ENCODE measurements at regions not wholly inside any gene's neighbourhood (a gene's known extent, or its start where the extent isn't known, plus 50 kb on each side); places are given as distances from the start of the nearest gene placed in this dataset.

DNA sequence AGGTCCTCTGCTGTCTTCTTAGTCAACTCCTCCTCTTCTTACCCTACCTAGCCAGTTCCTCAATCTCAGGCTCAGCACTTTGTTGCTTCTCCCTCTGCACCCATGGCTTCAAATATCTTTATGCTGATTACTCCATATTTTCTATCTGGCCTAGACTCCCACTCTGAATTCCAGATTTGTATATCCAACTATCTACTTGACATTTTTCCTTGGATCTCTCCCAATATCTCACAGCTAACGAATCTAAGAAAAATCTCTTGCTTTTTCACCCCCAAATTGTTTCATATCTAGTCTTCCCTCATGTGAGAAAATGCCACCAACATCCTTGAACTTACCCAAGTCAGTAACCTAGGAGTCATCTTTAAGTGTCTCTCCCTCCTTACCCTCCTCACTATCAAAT, 176.4 kb upstream of the ERCC4 start:
- DNase-seq: no peak

DNA sequence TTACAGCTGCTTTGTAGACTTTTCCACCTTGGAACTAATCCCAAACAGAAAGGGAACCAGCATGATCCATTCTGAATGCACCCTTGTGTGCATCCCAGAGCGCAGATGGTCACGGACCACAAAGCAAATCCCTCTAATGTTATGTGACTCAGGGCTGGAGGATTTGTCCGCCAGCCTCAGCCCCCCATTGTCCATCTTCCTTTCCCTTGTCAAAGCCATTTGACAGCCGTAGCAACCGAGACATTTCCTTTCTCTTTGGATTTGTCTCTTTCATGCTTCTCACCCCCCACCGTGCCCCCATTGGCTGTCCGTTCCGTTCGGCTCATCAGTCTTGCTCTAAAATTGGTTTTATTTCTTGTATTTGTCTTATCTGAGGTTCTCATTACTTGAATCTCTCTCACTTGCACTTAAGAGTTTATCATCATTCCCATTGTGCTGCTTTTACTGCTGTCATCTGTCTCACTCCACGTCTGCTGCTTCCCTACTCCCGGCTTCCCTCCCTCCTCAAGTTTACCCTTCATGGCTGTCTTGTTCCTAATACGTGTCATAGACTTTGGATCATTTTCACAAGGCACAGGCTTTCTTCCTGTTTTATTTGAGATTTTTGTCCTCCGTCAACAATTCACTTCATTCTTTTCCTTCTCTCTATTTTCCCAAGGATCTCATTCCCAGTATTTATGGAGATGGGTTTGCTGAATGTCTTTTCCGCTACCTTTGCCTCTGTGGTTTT, 163.4 kb upstream of the ERCC4 start:
- DNase-seq: no peak

DNA sequence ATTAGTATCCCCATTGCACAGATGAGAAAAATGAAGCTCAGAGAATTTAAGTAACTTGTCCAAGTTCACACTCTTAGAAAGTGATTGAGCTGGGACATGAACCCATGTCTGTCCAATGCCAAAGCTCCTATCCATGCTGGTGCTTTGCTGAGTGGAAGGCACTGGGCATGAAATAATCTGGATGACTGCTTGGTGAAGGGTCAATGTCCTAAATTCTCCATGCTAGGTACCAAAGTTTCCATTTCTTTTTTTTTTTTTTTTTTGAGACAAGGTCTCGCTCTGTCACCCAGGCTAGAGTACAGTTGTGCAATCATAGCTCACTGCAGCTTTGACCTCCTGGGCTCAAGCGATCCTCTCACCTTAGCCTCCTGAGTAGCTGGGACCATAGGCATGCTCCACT, 153.6 kb upstream of the ERCC4 start:
- no peak for DNase-seq

DNA sequence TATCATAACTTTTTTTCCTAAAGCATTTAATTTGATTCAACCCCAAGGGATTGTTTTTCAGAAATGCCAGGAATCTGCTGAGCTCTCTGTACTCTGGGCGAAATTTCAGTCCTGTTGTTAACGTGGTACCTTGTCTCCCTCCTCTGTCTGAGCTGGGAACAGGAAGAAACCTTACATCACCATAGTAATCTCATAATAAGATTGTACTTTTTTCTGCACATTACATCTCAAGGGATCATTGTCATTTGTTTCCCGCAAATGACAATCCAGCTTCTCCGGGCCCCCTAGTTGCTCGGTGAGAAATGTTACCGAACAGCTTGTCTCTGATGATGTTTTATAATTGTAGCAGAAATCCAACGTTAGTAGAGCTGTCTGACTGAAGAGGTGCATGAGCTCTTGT, 152.7 kb upstream of the ERCC4 start:
- no peak for DNase-seq

DNA sequence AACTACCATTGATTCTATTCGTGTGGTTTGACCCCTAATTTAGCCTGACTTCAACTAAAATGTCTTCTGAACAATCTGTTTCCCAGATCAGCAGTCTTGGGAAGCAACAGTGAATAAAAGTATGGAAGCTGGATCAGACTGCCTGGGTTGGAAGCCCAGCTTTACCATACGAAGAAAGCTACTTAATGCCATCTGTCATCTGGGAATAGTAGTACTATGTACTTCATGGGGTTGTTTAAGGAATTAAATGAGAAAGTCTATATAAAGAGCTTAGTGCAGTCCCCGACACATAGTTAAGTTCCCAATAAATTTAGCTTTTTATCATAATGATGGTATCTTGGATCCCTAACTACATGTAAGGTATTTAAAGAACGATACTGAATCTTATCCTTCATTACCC, 151.5 kb upstream of the ERCC4 start:
- DNase-seq: no peak

DNA sequence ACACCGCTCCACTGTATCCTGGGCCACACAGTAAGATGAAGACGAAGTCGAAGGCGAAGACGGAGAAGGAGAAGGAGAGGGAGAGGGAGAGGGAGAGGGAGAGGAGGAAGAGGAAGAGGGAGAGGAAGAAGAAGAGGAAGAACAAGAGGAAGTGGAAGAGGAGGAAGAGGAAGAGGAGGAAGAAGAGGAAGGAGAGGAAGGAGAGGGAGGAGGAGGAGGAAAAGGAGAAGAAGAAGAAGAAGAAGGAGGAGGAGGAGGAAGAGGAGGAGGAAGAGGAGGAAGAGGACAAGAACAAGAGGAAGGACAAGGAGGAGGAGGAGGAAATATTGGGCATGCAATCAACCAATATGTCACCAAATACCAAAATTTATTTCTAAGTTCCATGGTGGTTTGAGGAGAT, 149.5 kb upstream of the ERCC4 start:
- DNase-seq: no peak

DNA sequence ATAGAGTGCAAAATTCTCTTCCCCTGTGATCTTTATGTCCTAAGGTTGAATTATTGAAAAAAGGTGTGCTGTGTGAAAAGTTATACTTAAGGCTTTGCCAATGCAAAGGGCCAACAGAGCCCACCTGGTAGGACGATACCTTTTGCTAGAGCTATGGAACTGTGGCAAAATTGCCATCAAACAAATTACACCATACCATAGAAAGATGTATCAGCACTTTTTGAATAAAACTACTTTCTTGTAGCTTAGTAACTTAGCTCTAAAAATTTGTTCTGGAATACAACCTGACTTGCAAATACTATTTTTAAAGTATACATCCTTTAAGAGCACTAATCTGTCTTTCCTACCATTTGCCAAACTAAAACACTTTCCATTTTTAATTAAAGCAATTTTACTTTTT, 147.2 kb upstream of the ERCC4 start:
- DNase-seq: no peak

DNA sequence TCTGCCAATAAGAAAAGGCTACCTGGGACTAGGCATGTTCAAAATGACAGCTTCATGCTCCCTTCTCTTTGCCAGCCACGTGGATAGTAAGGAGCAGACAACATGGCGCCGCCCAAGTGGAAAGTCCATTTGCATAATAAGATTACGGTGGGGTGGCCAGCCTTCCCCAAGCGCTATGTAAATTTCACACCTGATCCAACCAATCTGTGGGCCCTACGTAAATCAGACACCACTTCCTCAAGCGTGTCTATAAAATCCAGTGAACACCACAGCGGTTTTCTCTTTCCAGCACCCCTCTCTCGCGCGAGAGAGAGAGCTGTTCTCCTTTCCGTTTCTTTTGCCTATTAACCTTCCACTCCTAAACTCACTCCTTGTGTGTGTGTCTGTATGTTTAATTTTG, 140.3 kb upstream of the ERCC4 start:
- no peak for DNase-seq

DNA sequence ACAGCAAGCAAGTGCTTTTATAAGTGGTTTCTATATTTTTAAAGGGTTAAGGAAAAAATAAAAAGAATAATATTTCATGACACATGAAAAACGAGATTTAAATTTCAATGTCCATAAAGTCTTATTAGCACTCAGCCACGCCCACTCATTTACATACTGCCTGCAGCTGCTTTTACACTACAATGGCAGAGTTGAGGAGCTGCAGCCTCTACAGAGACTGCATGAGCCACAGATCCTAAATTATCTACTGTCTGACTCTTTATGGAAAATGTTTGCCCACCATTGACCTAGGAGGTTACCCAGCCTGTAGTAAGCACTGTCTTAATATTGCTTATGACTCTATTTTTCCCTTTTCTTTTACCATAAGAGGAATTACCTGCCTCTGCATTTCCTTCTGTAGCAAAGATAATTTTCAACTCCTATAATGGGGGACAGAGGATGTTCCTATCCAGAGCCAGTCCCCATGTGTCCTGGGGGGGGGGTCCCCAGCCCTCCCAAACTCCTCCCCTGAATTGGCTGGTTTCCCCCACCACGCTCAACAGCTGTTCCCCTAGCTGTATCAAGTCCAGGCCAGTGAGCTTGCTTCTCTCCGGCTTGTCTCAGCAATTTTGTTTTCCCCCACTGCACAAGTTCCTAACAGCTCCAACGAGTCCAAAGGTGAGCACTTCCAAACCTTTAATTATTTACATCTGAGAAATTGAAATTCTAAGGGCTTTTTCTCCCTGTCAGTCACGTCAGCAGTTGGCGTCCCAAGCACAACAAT, 139.4 kb upstream of the ERCC4 start:
- DNase-seq: no peak

DNA sequence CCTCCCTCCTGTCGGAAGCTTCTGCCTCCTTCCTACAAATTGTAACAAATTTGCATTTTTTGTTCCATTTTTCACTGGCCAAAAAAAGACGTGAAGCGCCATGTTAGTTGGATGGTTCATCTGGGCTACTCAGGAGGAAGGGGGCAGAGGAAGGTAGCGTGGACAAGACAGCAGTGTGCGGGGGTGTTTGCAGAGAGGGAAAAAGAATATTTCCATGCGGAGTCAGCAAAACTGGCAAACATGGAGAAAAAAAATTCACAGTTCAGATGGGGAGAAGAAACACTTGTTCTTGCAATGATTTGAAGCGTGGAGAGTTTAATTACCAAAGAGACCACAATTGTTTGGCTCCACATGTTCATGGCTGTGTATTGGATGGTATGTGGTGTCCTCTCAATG, 138.8 kb upstream of the ERCC4 start:
- DNase-seq: no peak

DNA sequence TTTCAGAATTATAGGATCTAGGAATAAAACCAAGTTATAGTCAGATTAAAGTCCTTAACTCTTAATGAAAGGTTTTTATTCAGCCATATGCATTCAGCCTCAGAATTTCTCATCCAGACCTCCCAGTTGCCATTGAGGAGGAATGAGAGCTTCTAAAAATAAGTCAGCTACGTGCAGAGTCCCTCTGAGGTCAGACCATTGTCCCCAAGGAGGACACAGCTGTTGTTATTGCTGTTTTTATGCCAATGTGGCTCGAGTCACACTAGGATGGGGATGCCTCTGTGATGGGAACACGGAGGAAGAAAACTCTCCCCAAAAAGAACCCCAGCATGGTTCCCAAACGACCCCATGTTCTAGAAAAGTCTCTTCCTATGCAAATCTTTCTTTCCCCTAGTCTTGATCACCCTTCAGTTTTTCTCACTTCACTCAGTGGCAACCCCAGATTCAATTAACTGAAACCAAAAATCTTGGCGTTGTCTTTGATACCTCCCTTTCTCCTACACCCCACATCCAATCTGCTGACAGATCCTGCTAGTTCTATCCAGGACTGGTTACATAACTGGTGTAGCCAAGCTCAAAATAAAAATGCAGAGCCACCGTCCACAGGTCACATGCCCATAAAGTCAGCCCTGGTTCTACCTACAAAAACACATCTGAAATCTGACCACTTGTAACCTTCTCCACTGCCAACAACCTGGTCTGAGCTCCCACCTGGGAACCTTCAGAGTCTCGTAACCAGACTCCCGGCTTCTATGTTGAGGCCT, 138.2 kb upstream of the ERCC4 start:
- DNase-seq: no peak

DNA sequence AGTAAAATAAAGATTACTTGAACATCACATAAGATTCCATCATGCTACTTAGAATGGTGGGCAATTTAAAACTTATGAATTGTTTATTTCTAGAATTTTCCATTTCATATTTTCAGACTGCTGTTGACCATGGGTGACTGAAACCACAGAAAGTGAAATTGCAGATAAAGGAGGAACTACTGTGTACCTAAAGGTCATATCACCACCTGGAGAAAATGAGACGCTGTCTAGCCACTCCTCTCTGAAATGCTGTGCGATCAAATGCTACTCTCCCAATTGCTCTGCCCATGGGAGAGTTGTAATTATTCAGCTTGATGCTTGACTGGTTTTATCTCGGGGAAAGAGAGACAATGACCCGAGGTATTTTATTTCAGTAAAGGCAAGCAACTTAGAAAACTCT, 128.9 kb upstream of the ERCC4 start:
- no peak for DNase-seq

DNA sequence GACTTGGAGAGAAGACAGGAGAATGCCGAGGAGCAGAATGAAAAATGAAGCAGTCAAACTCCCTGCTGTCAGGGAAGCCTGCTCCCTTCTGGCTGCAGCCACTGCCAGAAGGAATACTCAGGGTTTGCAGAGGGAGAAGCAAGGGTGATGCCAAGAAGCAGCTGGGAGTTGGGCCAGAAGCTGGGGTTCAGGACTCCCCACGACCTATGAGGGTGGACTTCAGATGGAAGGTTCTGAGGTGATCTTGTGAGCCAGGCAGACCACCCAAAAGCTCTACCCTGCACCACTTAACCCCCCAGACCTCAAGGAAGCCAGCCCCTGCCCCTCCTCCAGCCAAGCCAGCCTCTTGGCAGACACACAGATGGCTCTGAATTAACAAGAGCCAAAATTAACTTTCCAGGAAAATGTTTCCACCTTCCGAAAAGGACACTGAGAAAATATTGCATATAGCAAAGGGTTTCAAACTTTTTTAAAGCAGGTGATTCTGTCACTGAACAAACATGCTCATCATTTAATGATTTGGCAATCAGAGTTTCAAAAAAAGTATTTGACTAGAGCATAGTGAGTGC, 126.0 kb upstream of the ERCC4 start:
- no peak for DNase-seq

DNA sequence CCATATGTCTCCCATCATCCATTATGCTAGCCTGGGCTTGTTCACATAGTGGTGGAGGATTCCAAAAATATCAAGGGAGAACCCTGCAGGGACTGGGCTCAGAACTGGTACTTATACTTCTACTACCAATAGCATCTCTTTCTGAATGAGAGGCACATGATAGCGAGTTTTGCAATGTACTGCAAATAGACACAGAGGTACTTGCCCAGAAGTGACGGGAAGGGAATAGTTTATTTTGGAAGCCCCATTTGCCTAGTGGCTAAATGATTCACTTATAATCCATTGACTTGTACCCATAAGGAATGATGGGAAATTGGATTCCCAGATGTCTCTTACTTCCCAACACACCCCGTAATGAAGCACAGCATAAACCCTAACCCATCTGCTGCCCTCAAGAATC, 124.8 kb upstream of the ERCC4 start:
- no peak for DNase-seq

DNA sequence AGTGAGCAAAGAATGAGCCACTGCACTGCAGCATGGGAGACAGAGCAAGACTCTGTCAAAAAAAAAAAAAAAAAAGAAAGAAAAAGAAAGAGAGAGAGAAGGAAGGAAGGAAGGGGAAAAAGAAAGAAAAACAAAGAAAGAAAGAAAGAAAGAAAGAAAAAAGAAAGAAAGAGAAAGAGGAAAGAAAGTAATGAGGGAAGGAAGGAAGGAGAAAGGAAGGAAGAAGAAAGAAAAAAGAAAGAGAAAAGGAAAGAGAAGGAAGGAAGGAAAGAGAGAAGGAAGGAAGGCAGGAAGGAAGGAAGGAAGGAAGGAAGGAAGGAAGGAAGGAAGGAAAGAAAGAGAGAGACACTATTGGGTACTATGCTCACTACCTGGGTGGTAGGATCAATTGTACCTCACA, 122.2 kb upstream of the ERCC4 start:
- DNase-seq: no peak

DNA sequence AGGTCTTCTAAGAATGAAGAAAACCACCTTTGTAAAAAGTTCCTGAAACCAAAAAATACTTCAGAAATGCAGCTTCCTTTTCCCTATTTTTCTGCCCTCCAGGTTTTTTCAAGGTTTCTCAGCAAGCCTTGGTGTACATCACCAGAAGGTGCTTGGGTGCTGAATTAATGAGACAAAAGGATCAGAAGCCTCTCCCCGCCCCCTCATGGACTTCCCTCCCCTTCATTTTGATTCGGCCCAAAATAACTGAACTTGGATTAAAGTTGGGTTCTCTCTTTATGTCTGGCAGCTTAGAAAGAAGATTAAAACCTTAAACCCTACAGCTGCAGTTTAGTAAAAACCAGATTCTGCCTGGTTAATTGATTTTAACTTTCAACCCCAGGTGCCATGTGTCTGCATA, 121.7 kb upstream of the ERCC4 start:
- no peak for DNase-seq

DNA sequence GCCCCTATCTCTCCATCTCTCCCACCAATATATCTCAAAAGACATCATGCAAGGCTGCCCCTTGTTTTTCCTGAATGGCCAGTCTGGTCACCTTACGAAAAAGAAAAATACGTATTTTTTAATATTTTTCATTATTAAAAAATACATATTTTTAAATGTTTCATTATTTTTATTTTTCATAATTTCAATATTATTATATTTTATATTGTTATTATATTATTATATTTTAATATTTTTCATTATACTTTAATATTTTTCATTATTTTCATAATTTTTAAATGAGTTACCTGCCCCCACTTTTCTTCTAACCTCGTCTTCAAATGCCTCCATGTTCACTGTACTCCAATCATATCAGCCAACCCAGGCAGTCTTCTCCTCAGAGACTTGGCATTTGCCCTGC, 116.0 kb upstream of the ERCC4 start:
- no peak for DNase-seq

DNA sequence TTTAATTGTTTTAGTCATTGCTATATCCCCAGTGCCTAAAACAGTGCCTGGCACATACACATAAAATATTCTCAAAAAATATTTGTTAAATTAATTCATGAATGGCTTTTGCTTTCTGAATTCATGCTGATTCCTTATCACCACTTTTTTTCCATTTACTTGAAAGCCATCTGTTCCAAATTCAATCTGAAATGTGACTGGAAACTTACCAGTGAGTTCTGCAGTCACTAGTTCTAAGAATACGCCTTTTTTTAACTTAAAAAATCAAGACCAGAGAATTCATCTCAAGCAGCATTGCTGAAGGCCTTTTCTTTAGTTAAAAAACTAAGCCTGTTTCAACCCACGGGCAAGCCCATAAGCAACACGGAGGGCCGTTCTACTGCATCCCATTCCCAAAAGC, 114.0 kb upstream of the ERCC4 start:
- no peak for DNase-seq

DNA sequence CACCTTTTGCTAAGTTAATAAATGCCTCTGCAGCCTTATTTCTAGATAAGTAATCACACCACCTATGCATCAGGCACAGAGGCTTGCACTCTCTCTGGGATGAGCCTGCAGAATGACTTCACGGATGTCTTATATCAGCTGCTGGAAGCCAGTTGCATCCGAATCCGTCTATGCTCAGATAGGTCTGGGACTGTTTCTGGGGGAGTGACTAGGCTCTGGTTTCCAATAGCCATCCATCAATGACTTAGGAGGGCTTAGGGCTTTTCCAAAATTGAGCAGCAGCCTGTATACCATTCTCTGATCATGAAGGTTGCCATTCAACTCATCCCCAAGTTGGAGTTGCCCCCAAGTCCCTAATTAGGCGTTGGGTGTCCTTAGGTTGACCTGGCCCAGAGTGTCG, 113.3 kb upstream of the ERCC4 start:
- DNase-seq: no peak

DNA sequence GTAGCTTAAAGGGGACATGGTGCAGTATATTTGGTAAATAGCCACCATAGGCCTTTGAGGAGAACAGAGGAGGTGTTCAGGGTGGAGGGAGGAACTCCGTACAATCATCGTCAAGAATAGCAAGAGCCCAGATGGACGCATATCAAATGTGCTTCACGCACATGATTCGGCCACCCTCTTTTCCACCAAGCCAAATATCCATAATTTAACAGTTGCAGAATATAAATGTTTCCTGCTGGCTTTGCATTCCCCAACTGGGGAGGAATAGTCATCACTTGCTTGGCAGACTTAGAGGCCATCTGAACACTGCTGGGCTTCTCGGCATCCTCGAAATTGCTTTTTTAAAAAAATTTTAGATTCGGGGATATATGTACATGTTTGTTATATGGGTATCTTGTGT, 111.9 kb upstream of the ERCC4 start:
- no peak for DNase-seq

DNA sequence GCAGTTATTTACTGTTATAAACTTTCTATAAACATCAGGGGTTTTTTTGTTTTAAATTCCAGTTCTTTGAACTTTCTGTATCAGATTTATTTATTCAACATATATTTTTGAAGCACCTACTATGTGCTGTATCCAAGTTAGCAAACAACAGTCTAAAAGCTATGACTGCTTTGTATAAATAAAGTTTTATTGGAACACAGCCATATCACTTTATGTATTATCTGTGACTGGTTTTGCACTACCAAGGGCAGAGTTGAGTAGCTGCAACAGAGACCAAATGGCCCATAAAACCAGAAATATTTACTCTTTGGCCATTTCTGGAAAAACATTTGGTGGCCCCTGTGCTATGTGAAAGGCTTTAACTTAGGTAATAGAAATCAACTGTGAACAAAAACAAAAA, 110.2 kb upstream of the ERCC4 start:
- DNase-seq: no peak

DNA sequence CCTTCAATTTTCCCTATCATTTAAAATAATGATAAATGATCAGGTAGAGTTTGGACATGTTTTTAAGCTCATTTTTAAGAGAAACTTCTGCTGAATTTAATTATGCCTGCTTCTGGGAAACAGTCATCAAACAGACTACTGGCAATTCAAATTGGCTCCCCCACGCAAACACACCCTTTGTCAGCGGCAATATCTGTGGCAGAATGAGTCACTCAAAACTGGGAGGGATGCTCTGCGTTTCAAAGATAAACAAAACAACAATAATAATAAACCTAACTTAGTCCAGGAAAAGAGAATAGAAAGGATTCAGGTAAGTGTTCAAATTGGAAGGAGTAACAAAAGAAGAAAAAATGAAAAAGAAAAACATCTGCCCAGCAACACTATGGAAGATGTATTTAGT, 108.1 kb upstream of the ERCC4 start:
- DNase-seq: no peak

DNA sequence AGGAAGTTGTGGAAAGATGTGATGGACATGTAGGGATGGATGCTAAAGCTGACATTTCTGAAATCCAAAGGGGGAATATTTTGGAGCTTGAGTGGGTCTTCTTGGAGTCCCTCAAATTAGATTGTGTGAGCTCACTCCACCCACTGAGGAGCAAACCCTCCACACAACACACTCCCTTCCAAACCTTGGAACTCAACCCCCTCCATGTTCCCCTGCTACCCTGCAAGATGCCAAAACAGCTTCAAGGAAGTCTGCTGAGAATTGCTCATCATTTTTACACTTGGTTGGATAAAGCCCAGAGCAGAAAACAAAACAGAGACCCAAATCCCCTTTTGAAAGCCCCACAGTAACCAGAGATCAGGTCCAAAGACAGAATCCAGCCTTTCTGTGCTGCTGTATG, 103.3 kb upstream of the ERCC4 start:
- no peak for DNase-seq

DNA sequence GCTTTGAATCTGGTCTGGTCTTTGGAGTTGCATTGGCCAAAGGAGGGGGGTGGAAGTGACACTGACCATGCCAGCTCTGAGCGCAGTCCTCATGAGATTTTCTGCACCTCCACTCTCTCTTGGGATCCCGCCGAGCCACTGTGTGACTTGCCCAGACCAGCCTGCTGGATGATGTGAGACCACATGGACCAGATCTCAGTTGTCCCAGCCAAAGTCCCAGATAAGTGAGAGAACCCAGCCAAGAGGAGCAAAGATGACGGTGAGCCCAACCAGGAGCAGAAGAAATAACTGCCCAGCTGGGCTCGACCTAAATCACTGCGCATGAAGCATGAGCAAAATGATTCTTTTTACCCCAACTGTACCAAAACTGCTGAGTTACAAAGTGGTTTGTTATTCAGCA, 96.5 kb upstream of the ERCC4 start:
- DNase-seq: no peak
